DOHH2 (cell line): ENCODE measurements at regions not wholly inside any gene's neighbourhood (a gene's known extent, or its start where the extent isn't known, plus 50 kb on each side); places are given as distances from the start of the nearest gene placed in this dataset.

Experiments used
- CTCF ChIP-seq: fragments of 200-600 bp; sonication (generic); IDR thresholded peaks from one replicate; pipeline ENCODE4 v1.5.1; 2014; ENCODE audit warnings: antibody characterized with exemption, mild to moderate bottlenecking, low read depth, low read length; ENCODE audit not compliant: poor library complexity, severe bottlenecking
- EZH2phosphoT487 ChIP-seq: fragments of 200-600 bp; sonication (generic); IDR thresholded peaks from 2 replicates; pipeline ENCODE4 v1.6.1; 2017; ENCODE audit warnings: borderline replicate concordance, mild to moderate bottlenecking, antibody characterized with exemption, low read length, moderate library complexity, mixed read lengths

- TF ChIP-seq CTCF (no peak), EZH2phosphoT487 (no peak)
Observed at GRCh38 chr2:5777131-5777535, 84.9 kb downstream of the SOX11 start.
